Spleen (tissue), 11 donors: ENCODE measurements at regions not wholly inside any gene's neighbourhood (a gene's known extent, or its start where the extent isn't known, plus 50 kb on each side); places are given as distances from the start of the nearest gene placed in this dataset.

Source experiments
- DNase-seq: peaks from one replicate; pipeline ENCODE4 v3.0.0-alpha.2; 2020
- H3K27ac ChIP-seq, 8 donors: fragments of 200-600 bp; sonication (generic) in 7 of 8; 1 replicate in 4 of 8; 2 replicates in 4 of 8; pipeline versions ENCODE4 v1.5.0 to v1.8.0; 2016 to 2021; ENCODE audit warnings: inconsistent platforms in 4 of 8, mild to moderate bottlenecking in 4 of 8, moderate library complexity in 1 of 8
- H3K27me3 ChIP-seq, 7 donors: fragments of 200-600 bp; sonication (generic) in 6 of 7; replicated peaks in 1 of 7; 1 replicate in 4 of 7; 2 replicates in 3 of 7; pipeline versions ENCODE4 v1.5.0 to v1.8.0; 2016 to 2021; ENCODE audit warnings: inconsistent platforms in 3 of 7, mild to moderate bottlenecking in 1 of 7
- H3K36me3 ChIP-seq, 6 donors: fragments of 200-600 bp; sonication (generic) in 5 of 6; 1 replicate in 4 of 6; 2 replicates in 2 of 6; pipeline versions ENCODE4 v1.5.0 to v1.8.0; 2016 to 2021; ENCODE audit warnings: inconsistent platforms in 2 of 6
- H3K4me1 ChIP-seq, 6 donors: fragments of 200-600 bp; sonication (generic) in 5 of 6; 1 replicate in 3 of 6; 2 replicates in 3 of 6; pipeline versions ENCODE4 v1.5.0 to v1.8.0; 2016 to 2021; ENCODE audit warnings: inconsistent platforms in 3 of 6
- H3K4me3 ChIP-seq, 8 donors: fragments of 200-600 bp; sonication (generic) in 7 of 8; 1 replicate in 4 of 8; 2 replicates in 4 of 8; pipeline versions ENCODE4 v1.5.0 to v1.8.0; 2016 to 2021; ENCODE audit warnings: inconsistent platforms in 4 of 8, mild to moderate bottlenecking in 4 of 8, moderate library complexity in 2 of 8
- H3K9me3 ChIP-seq, 8 donors: fragments of 200-600 bp; sonication (generic) in 7 of 8; 1 replicate in 4 of 8; 2 replicates in 4 of 8; pipeline versions ENCODE4 v1.5.0 to v1.8.0; 2016 to 2021; ENCODE audit warnings: inconsistent platforms in 4 of 8
- POLR2A ChIP-seq, 3 donors: fragments of 450-650 bp; IDR thresholded peaks; one replicate each; pipeline ENCODE4 v1.5.1; 2017; ENCODE audit warnings: antibody characterized with exemption in 3 of 3, mild to moderate bottlenecking in 1 of 3
- POLR2AphosphoS5 ChIP-seq, 3 donors: sonication (generic); formaldehyde crosslinking; IDR thresholded peaks; one replicate each; pipeline ENCODE4 v1.5.1; 2017; ENCODE audit warnings: antibody characterized with exemption in 3 of 3
- WGBS, 5 donors: extraction: QIAGEN DNeasy Blood & Tissue Kit in 3 of 5; methylation state at CpG; one replicate each; pipeline versions ENCODE4 v1.1.5 to v1.1.7; 2013 to 2018; 5-methylcytosine and 5-hydroxymethylcytosine counted together
- intact Hi-C: fragments of 100-400 bp; cut with DNase I; formaldehyde crosslinking; loops from one replicate; pipeline ENCODE4 v1.15.0; 2023; ENCODE audit warnings: low total_unique reads
- TF ChIP-seq, protein P1 (sequence below), 11 experiments: fragments of 200-600 bp in 7 of 11; fragments of 450-650 bp in 4 of 11; sonication (generic) in 4 of 11; IDR thresholded peaks in 8 of 11; conservative IDR thresholded peaks in 3 of 11; 1 replicate in 7 of 11; 2 replicates in 4 of 11; pipeline versions ENCODE4 v1.4.0 to v1.8.0; 2016 to 2021; ENCODE audit warnings: antibody characterized with exemption in 11 of 11, inconsistent platforms in 4 of 11, mild to moderate bottlenecking in 1 of 11
- donor health status: healthy with polysubstance abuse.
- donor health status: DM: no; HTN: no; CAD: no; lungs with moderate emphysema.
- donor health status: DM: no; HTN: no; CAD: no.
- donor health status: Bipolar disorder and iron deficiency.
- donor health status: healthy.
- donor health status: DM: no; HTN: no; CAD: no.
- donor health status: DM: yes; HTN: yes; CAD: no.

DNA sequence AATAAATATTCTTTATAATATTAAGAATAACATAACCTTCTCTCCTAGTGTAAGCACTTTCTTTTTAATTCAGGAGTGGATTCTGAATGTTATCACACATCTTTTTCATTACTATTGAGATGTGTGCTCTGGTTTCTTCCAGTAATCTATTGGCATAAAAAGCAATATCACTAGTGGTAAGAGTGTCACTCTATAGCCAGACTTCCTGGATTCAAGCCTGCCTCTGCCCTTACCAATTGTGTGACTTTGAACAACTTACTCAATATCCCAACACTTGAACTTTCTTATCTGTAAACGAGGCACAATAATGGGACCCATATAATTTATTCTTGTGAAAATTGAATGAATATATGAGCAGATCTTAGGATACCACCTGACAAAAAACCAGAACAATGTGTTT is 71.0 kb downstream of the SEM1 start:
- Histone ChIP-seq H3K4me3 (no peak overlapping the region), H3K9me3 (peaks cover 0 to 6% (median 2%) of the 10 kb centered on the region in 8 donors), H3K36me3 (no peaks in the 10 kb centered on the region), H3K27me3 (no peaks in the 10 kb centered on the region), H3K4me1 (no peaks in the 10 kb centered on the region), H3K27ac (no peak overlapping the region)
- DNase-seq, result no peak
- intact Hi-C loops, result no loop called here
- 54 to 82% (median 75%) methylated on average over 1 of the region's 1 CpG for WGBS, 5 donors
- no peak for TF ChIP-seq POLR2AphosphoS5 (IDR thresholded peaks at IDR 0.05)
- TF ChIP-seq, protein P1, sequence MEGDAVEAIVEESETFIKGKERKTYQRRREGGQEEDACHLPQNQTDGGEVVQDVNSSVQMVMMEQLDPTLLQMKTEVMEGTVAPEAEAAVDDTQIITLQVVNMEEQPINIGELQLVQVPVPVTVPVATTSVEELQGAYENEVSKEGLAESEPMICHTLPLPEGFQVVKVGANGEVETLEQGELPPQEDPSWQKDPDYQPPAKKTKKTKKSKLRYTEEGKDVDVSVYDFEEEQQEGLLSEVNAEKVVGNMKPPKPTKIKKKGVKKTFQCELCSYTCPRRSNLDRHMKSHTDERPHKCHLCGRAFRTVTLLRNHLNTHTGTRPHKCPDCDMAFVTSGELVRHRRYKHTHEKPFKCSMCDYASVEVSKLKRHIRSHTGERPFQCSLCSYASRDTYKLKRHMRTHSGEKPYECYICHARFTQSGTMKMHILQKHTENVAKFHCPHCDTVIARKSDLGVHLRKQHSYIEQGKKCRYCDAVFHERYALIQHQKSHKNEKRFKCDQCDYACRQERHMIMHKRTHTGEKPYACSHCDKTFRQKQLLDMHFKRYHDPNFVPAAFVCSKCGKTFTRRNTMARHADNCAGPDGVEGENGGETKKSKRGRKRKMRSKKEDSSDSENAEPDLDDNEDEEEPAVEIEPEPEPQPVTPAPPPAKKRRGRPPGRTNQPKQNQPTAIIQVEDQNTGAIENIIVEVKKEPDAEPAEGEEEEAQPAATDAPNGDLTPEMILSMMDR (IDR thresholded peaks at IDR 0.05 in 8 of 11, conservative IDR thresholded peaks at IDR 0.05 in 3 of 11), result no peak
- TF ChIP-seq POLR2A (IDR thresholded peaks at IDR 0.05), result no peak

DNA sequence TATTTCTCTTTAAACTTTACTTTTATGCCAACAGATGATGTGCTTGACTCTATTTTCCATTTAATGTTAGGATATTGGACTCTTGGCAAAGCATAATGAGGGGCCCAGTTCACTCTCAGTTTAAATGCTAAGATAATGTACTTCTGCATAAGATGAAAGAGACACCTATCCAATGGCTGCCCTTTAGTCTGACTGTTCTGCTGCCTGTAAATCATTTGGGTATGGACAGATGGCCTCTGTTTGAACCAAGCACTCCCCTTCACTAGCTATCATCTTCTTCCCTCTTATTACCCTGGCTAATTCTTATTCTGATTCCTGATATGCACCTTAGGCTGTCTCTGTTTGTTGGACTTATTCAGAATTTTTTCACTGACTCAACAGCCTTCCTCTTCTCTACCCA is 72.1 kb downstream of the SEM1 start:
- Histone ChIP-seq H3K27ac (no peak overlapping the region), H3K36me3 (no peaks in the 10 kb centered on the region), H3K9me3 (no peaks in the 10 kb centered on the region), H3K4me1 (no peaks in the 10 kb centered on the region), H3K4me3 (no peak overlapping the region), H3K27me3 (no peaks in the 10 kb centered on the region)
- TF ChIP-seq POLR2A (IDR thresholded peaks at IDR 0.05), result no peak
- no peak for DNase-seq
- intact Hi-C loops, result no loop called here

DNA sequence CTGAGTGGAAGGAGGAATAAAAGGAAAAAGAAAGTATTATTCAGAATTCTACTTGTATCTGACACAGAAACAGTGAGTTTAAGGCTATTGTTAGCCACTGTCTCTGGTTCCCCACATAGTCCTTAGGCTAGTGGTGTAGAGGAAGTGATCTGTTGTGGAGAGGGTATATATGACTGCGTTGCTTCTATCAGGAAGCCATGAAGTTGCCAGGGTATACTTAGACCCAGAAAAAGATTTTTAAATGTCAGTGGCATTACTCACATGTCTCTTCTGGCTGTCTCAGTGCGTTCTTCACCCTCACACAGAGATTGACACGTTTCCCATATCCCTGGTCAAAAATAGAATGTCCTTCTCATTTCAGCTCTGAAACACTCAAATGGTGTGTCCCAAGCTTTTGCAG is 72.7 kb downstream of the SEM1 start:
- Histone ChIP-seq H3K27ac (no peak overlapping the region), H3K4me1 (no peaks in the 10 kb centered on the region), H3K4me3 (no peak overlapping the region), H3K27me3 (no peaks in the 10 kb centered on the region), H3K9me3 (no peaks in the 10 kb centered on the region), H3K36me3 (no peaks in the 10 kb centered on the region)
- intact Hi-C loops, result no loop called here
- WGBS, 5 donors, result 70 to 80% (median 73%) methylated on average over 3 of the region's 3 CpGs
- no peak for TF ChIP-seq POLR2AphosphoS5 (IDR thresholded peaks at IDR 0.05)
- DNase-seq, result no peak

DNA sequence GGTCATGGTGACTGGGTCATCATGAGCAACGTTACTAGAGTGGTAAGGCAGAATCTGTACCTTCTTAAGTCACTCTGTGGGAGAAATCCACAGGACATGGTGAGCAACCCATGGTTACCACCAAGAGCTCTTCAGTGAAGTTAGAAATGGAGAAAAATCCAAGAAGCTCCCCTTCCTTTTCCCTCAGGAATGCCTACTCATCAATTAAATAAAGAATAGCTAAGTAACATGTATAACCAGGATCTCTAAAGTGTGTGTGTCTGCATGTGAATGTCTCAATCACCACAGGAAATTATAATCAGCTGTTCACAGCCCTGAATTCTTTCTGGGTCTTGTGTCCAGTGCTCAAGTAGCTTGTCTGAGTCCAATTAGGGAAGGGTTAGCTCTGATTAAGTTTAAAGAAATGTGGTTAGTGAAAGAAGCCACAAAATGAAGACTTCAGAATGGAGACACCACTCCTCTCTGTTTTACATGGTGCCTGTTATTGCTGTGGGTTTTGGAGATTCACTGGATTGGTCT is 73.2 kb downstream of the SEM1 start:
- intact Hi-C loops, result no loop called here
- Histone ChIP-seq H3K27me3 (no peaks in the 10 kb centered on the region), H3K4me3 (no peak overlapping the region), H3K4me1 (no peaks in the 10 kb centered on the region), H3K9me3 (no peaks in the 10 kb centered on the region), H3K36me3 (no peaks in the 10 kb centered on the region), H3K27ac (no peak overlapping the region)
- TF ChIP-seq POLR2AphosphoS5 (IDR thresholded peaks at IDR 0.05), result no peak
- TF ChIP-seq POLR2A (IDR thresholded peaks at IDR 0.05), result no peak
- TF ChIP-seq, protein P1 (IDR thresholded peaks at IDR 0.05 in 8 of 11, conservative IDR thresholded peaks at IDR 0.05 in 3 of 11), result no peak
- DNase-seq, result no peak
- 63 to 82% (median 71%) methylated on average over 1 of the region's 1 CpG for WGBS, 5 donors

DNA sequence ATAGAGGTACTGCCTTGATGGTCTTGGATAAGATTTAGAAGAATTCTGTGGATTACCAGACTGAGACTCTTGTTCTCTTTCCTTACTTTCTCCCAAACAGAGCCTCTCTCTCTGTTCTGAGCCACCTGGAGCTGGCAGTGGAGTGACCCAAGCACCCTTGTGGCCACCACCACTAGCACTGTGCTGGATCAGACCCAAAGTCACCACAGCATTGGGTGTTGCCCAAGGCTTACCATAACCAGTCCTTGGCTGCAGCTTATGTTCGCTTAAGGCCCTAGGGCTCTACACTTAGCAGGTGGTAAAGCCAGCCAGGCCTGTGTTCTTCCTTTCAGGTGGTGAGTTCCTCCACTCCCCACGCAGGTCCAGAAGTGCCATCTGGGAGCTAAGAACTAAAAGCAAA is 79.8 kb downstream of the SEM1 start:
- intact Hi-C loops, result no loop called here
- Histone ChIP-seq H3K4me1 (no peaks in the 10 kb centered on the region), H3K27me3 (no peaks in the 10 kb centered on the region), H3K36me3 (no peaks in the 10 kb centered on the region), H3K4me3 (no peak overlapping the region), H3K9me3 (peaks cover 0 to 7% (median 0%) of the 10 kb centered on the region in 8 donors), H3K27ac (no peak overlapping the region)
- 89 to 96% (median 93%) methylated on average over 2 of the region's 2 CpGs for WGBS, 5 donors
- TF ChIP-seq POLR2AphosphoS5 (IDR thresholded peaks at IDR 0.05) (no peak), POLR2A (IDR thresholded peaks at IDR 0.05) (no peak)
- TF ChIP-seq, protein P1 (IDR thresholded peaks at IDR 0.05 in 8 of 11, conservative IDR thresholded peaks at IDR 0.05 in 3 of 11), result no peak
- no peak for DNase-seq
